C4-2B (cell line): ENCODE measurements at regions not wholly inside any gene's neighbourhood (a gene's known extent, or its start where the extent isn't known, plus 50 kb on each side); places are given as distances from the start of the nearest gene placed in this dataset.

Experiments
- H3K27ac ChIP-seq: fragments of 450-650 bp; 2 replicates; pipeline ENCODE4 v1.5.1; 2017
- ZFX ChIP-seq: fragments of 450-650 bp; IDR thresholded peaks from 2 replicates; pipeline ENCODE4 v1.6.1; 2017
- TF ChIP-seq, protein P1 (sequence below): fragments of 450-650 bp; conservative IDR thresholded peaks from 2 replicates; pipeline ENCODE4 v1.5.1; 2017; ENCODE audit warnings: mild to moderate bottlenecking

DNA sequence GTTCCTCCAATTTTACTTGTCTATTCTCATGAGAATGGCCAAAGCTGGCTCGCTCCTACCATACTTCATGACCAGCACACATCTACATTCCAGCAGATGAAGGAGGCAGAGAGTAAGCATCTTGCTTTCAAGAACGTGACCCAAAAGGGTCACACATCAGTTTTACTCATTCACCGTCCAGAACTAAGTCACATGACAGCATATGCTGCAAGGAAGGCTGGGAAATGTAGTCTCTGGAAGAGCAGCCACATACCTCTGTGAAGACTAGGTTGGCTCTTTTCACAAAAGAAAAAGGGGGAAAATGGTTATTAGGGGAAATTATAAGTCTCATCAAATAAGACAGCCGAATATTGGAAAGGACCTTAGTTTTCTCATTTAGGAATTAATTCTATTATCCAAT lies 835.3 kb downstream of the EPHA4 start:
- no peak overlapping the region for H3K27ac ChIP-seq
- no peak for TF ChIP-seq ZFX
- TF ChIP-seq, protein P1, sequence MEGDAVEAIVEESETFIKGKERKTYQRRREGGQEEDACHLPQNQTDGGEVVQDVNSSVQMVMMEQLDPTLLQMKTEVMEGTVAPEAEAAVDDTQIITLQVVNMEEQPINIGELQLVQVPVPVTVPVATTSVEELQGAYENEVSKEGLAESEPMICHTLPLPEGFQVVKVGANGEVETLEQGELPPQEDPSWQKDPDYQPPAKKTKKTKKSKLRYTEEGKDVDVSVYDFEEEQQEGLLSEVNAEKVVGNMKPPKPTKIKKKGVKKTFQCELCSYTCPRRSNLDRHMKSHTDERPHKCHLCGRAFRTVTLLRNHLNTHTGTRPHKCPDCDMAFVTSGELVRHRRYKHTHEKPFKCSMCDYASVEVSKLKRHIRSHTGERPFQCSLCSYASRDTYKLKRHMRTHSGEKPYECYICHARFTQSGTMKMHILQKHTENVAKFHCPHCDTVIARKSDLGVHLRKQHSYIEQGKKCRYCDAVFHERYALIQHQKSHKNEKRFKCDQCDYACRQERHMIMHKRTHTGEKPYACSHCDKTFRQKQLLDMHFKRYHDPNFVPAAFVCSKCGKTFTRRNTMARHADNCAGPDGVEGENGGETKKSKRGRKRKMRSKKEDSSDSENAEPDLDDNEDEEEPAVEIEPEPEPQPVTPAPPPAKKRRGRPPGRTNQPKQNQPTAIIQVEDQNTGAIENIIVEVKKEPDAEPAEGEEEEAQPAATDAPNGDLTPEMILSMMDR: no peak

DNA sequence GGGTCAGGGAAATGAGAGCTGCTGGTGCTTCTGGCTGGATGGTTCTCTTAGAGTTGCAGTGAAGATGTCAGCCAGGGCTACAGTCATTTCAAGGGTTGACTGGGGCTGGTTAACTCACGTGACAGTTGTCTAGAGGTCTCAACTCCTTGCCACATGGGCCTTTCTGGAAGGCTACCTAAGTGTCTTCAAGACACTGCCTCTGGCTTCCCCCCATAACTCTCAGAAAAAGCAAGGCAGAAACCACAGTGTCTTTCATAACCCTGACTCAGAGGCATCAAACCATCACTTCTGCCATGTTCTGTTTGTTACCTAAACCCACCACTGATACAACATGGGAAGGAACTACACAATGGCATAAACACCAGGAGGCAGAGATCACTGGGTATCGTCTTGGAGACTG lies 828.9 kb downstream of the EPHA4 start:
- no peak for TF ChIP-seq ZFX
- TF ChIP-seq, protein P1: no peak

DNA sequence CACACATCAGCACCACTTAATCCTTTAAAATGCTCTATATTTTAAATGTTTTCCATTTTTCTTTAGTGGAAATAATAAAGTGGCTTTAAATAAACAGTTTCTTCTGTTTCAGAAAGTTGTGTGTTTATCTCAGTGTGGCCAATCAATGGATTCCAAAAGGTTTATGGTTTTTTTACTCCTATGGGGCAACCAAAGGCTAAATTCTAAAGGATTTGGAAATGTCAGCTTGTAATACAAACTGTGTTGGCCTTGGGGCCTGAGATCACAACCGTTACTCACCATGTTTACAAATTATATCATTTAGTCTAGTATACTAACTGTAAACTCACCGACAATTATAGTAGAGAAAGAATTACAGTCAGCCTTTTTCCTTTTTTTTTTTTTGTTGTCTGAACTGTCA lies 827.2 kb downstream of the EPHA4 start:
- no peak overlapping the region for H3K27ac ChIP-seq
- TF ChIP-seq ZFX: no peak
- TF ChIP-seq, protein P1: no peak

More for the DNA sequence above, 828.9 kb downstream of the EPHA4 start:
- H3K27ac ChIP-seq: no peak overlapping the region

DNA sequence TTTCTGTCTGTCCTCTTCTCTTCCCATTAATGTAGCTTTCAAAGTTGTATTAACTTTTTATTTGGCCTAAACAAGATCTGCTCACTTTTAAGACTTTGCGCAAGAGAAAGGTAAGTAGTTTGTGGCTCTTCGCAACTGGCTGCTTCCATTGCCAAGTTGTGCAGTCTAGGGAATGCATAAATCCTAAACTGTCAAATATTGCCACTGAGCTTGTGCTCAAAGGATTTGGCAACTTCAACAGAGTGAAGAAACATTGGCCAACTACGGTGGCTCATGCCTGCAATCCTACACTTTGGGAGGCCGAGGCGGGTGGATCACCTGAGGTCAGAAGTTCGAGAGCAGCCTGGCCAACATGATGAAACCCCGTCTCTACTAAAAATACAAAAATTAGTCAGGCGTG lies 826.4 kb downstream of the EPHA4 start:
- TF ChIP-seq, protein P1: no peak
- no peak for TF ChIP-seq ZFX
- H3K27ac ChIP-seq: no peak overlapping the region

DNA sequence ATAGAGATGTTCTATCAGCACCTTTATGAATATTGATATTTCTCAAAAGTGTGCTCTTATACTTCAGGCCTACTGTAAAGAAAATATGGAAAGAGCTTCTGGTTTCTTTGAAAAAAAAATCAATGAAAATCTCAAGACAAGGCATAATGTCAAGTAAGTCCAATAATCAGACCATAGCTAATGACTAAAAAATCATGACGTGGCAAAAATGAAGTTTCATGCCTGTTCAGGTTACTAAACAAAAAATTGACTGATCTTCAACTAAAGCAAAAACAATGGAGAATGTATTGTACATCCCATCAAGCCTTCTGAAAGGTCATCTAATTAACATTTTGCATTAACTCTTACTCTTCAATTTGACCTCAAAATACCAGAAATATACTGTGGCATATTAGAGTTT lies 824.4 kb downstream of the EPHA4 start:
- no peak for TF ChIP-seq ZFX
- TF ChIP-seq, protein P1: no peak
- no peak overlapping the region for H3K27ac ChIP-seq

DNA sequence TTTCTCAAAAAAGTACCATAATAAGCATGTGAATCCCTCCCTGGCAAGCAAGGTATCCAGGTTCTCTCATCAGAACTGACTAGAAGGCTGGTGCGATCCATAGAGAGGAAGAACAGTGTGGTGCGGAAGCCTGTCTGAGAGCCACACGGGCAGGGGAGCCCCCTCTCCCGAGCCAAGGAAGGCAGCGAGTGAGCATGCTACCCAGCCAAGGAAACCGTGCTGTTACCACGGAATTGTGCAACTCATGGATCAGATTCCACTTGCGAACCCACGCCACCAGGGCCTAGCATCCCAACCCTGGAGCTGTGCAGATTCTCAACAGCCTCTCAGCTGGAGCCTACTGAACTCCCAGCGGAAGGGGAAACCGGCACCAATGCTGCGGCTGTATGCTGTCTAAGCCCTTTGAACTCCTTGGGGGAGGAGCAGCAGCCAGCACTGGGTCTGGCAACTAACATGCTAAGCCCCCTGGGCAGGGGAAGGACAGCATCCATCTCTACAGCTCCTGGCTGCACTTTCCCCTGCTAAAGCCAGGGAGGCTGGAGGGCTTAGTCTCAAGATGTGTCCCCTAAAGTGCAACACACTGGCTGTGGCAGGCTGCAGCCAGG lies 823.1 kb downstream of the EPHA4 start:
- H3K27ac ChIP-seq: no peak overlapping the region
- no peak for TF ChIP-seq ZFX
- TF ChIP-seq, protein P1: no peak

DNA sequence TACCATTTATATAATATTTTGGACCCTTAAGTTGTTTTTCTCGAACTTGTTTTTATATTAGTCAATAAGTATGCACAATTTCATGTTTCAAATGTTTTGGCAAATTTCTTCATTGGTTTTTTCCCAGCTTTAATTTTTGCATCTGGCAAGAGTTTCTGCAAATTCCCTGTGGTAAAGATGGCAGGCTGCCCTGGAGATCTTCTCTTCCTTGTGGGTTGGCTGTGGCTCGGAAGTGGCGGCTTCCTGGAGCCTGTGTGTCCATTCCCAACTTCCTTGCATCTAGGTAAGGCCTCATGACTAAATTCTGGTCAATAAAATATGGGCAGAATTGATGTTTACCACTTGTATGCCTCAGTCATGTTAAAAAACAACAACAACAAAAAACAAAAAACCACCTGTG lies 818.6 kb downstream of the EPHA4 start:
- H3K27ac ChIP-seq: no peak overlapping the region
- TF ChIP-seq, protein P1: no peak
- no peak for TF ChIP-seq ZFX
